Muscle layer of colon (tissue), 2 donors: ENCODE measurements at regions not wholly inside any gene's neighbourhood (a gene's known extent, or its start where the extent isn't known, plus 50 kb on each side); places are given as distances from the start of the nearest gene placed in this dataset.

Source experiments
- H3K27ac ChIP-seq: one replicate; pipeline ENCODE4 v1.7.0; 2013; ENCODE audit warnings: low read depth, mild to moderate bottlenecking, low read length, moderate library complexity
- H3K27me3 ChIP-seq, 2 donors: one replicate each; pipeline ENCODE4 v1.7.0; 2013; ENCODE audit warnings: low read length in 2 of 2, mild to moderate bottlenecking in 2 of 2; ENCODE audit not compliant: insufficient read depth in 2 of 2, control insufficient read depth in 1 of 2
- H3K36me3 ChIP-seq: one replicate; pipeline ENCODE4 v1.7.0; 2013; ENCODE audit warnings: mild to moderate bottlenecking, low read length; ENCODE audit not compliant: insufficient read depth
- H3K4me1 ChIP-seq: one replicate; pipeline ENCODE4 v1.7.0; 2013; ENCODE audit warnings: mild to moderate bottlenecking, low read length; ENCODE audit not compliant: insufficient read depth
- H3K4me3 ChIP-seq, 2 donors: one replicate each; pipeline ENCODE4 v1.7.0; 2013; ENCODE audit warnings: low read length in 2 of 2, low read depth in 1 of 2, mild to moderate bottlenecking in 1 of 2, moderate library complexity in 1 of 2
- H3K9ac ChIP-seq: one replicate; pipeline ENCODE4 v1.7.0; 2013; ENCODE audit warnings: low read length
- H3K9me3 ChIP-seq: one replicate; pipeline ENCODE4 v1.7.0; 2013; ENCODE audit warnings: mild to moderate bottlenecking, low read length
- donor health status: abdominal sarcoma.
- donor health status: Adenocarcinoma of cecum.

DNA sequence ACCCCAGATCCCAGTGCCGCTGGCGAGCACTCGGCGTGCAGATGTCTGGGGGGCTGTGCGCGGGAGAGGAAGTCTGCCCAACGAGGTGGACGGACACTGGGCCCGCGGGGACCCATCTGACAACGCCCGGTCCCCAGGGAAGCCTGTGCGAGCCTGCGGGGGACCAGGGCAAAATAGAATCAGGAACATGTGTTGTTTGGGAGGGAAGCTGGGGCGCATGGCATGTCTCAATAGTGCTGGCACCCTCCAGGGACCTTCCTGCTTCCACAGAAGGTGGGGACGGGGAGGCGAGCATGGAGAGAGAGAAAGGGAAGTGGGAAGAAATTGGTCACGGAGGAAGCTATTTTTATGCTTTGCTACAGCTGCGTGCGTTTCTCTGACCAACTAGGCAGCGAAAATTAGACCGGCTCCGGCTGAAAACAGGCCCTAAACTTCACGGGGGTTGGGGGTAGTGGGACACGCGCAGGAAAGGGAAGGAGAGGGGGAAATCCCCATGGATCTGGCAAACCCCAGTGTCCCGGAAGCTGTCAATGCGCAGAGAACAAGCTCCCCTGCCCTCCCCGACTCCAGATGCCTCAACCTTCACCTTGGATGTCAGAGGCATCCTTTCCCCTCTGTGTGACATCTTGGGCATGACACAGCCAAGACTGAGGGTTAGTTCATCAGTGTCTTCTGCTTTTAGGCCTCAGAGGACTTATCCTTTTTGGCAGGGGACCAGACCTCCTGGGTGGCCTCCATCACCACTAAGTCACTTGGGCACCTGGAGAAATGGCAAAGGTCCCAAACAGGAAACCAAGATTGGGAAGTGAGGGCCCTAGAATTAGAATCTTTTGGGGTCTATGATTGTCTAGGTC, 169.8 kb upstream of the BCOR start:
- H3K4me1 ChIP-seq = peaks cover under 1% of the 10 kb centered on the region
- peak overlapping the region; percentile 27 to 58 for H3K4me3 ChIP-seq
- H3K36me3 ChIP-seq = no peaks in the 10 kb centered on the region
- H3K27me3 ChIP-seq = peaks cover 0 to 22% of the 10 kb centered on the region in 2 donors
- peak overlapping the region; percentile 52 for H3K27ac ChIP-seq
- no peaks in the 10 kb centered on the region for H3K9me3 ChIP-seq
- H3K9ac ChIP-seq = no peak overlapping the region

DNA sequence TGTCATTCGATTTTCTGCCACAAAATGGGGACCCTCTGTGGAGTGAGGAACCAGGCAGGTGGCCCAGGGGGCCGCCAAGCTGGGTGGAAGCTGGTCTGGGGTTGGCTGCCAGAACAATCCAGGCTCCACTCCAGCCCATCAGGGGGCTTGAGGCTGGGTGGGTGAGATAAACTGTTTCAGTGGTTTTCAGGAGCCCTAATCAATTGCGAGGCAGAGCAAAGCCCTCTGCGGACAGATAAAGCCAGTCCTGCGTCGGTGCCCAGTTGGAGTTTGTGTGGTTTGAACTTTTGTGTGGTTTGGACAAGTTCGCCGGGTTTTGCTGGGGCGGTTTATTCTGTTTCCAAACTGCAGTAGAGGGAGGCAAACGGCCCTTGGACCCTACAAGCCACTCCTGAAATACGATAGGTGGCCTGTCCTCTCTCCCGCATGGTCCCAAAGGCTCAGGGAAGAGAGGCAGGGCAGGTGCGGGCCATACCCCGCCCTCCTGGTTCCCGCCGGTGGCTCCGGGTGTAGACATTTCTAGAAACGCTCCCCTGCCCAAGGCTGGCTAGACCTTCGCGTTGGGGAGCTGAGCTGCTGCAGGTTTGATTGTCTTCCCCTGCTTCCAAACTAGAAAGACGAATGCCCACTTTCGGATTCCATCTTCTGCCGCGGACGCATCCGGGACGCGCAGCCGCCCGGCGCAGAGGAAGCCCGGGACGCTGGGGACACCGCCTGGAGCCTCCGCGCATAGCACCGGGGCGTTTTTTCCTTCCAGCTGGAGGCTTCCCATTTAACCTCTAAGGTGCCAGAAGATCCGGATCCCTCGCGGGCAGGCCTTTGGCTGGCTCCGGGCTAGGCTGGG, 169.0 kb upstream of the BCOR start:
- Histone ChIP-seq H3K9ac (no peak overlapping the region), H3K4me3 (peak overlapping the region; percentile 27 to 58), H3K9me3 (no peaks in the 10 kb centered on the region), H3K27me3 (peaks cover 0 to 22% of the 10 kb centered on the region in 2 donors), H3K36me3 (no peaks in the 10 kb centered on the region), H3K27ac (peak overlapping the region; percentile 85), H3K4me1 (peaks cover 5% of the 10 kb centered on the region)

DNA sequence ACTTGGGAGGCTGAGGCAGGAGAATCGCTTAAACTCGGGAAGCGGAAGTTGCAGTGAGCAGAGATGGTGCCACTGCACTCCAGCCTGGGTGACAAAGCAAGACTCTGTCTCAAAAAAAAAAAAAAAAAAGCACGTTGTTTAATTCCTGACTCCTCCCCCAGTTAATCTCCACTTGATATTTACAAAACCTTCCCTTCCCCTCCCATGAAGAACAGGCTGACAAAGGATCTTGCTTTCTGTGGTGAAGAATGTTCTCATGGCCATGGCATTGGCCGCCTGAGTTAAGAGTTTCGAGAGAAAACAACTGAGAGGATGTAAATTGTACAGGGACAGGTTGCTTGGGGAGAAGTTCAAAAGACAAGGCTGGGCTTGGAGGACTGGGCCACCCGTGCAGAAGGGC, 168.2 kb upstream of the BCOR start:
- no peak overlapping the region for H3K9ac ChIP-seq
- H3K27ac ChIP-seq = no peak overlapping the region
- no peaks in the 10 kb centered on the region for H3K9me3 ChIP-seq
- H3K36me3 ChIP-seq = no peaks in the 10 kb centered on the region
- H3K4me3 ChIP-seq = no peak overlapping the region
- peaks cover 0 to 22% of the 10 kb centered on the region in 2 donors for H3K27me3 ChIP-seq
- peaks cover 5% of the 10 kb centered on the region for H3K4me1 ChIP-seq

- no peak overlapping the region for H3K9ac ChIP-seq
- no peaks in the 10 kb centered on the region for H3K9me3 ChIP-seq
- H3K27me3 ChIP-seq = peaks cover 0 to 16% of the 10 kb centered on the region in 2 donors
- H3K4me3 ChIP-seq = no peak overlapping the region
- H3K36me3 ChIP-seq = no peaks in the 10 kb centered on the region
- no peak overlapping the region for H3K27ac ChIP-seq
- H3K4me1 ChIP-seq = peaks cover 5% of the 10 kb centered on the region
These were observed 165.3 kb upstream of the BCOR start for GRCh38 chrX:40263014-40263560.

DNA sequence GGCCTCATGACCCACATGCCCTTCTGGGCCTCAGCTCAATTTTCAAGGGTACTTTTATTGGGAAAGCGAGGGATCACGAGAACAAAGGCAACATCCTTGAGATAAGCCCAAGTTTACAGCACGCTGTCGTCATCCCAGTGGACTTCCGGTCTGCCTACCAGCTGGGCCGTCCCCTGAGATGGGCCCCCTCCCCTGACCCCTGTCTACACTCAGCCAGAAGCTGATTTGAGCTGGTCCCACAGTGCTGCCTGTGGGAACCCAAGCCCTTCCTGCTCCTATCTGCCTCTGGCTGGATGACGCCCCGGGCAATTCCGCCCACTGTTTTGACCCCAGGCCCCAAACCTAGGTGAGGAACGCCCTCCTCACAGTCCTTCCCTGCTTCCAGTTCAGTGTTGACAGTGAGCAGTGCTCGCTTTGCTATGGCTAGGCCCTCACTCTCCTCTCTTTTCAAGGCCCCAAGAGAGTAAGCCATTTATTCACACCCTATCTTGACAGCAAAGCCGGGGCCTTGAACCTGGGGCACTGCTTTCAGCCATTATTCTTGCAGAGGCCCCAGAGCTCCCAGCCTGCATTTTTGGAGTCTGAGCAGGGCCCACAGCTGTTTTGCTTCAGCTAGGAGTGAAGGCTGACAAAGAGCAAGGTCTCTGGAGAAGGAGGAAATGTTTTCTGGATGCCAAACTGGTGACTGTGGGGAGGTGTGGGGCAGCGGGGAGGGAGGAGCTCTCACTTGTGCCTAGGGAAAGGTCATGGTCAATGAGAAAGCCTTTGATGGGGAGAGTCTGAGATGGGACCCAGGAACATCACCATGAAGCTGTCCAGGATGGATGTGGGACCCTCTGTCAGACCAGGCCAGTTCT, 164.6 kb upstream of the BCOR start:
- H3K27ac ChIP-seq = no peak overlapping the region
- peaks cover 0 to 12% of the 10 kb centered on the region in 2 donors for H3K27me3 ChIP-seq
- no peaks in the 10 kb centered on the region for H3K36me3 ChIP-seq
- H3K9me3 ChIP-seq = no peaks in the 10 kb centered on the region
- no peak overlapping the region for H3K4me3 ChIP-seq
- peaks cover 5% of the 10 kb centered on the region for H3K4me1 ChIP-seq
- H3K9ac ChIP-seq = no peak overlapping the region

- Histone ChIP-seq H3K9ac (no peak overlapping the region), H3K9me3 (no peaks in the 10 kb centered on the region), H3K27ac (no peak overlapping the region), H3K36me3 (no peaks in the 10 kb centered on the region), H3K27me3 (peaks cover 0 to 6% of the 10 kb centered on the region in 2 donors), H3K4me1 (peaks cover 5% of the 10 kb centered on the region), H3K4me3 (no peak overlapping the region)
These were observed 164.0 kb upstream of the BCOR start for GRCh38 chrX:40261833-40262156.

GRCh38 chrX:40260146-40260747, 162.5 kb upstream of the BCOR start:
- Histone ChIP-seq H3K36me3 (no peaks in the 10 kb centered on the region), H3K9me3 (no peaks in the 10 kb centered on the region), H3K9ac (no peak overlapping the region), H3K4me1 (peaks cover 5% of the 10 kb centered on the region), H3K27ac (no peak overlapping the region), H3K27me3 (no peaks in the 10 kb centered on the region), H3K4me3 (no peak overlapping the region)

- H3K9me3 ChIP-seq = no peaks in the 10 kb centered on the region
- no peak overlapping the region for H3K27ac ChIP-seq
- no peak overlapping the region for H3K9ac ChIP-seq
- no peaks in the 10 kb centered on the region for H3K27me3 ChIP-seq
- peaks cover 5% of the 10 kb centered on the region for H3K4me1 ChIP-seq
- H3K36me3 ChIP-seq = no peaks in the 10 kb centered on the region
- no peak overlapping the region for H3K4me3 ChIP-seq
These were observed 161.2 kb upstream of the BCOR start for GRCh38 chrX:40258909-40259308.

- Histone ChIP-seq H3K4me1 (no peaks in the 10 kb centered on the region), H3K36me3 (no peaks in the 10 kb centered on the region), H3K27me3 (no peaks in the 10 kb centered on the region), H3K4me3 (no peak overlapping the region), H3K9me3 (no peaks in the 10 kb centered on the region), H3K27ac (no peak overlapping the region), H3K9ac (no peak overlapping the region)
These were observed 156.0 kb upstream of the BCOR start for GRCh38 chrX:40253771-40254170.

DNA sequence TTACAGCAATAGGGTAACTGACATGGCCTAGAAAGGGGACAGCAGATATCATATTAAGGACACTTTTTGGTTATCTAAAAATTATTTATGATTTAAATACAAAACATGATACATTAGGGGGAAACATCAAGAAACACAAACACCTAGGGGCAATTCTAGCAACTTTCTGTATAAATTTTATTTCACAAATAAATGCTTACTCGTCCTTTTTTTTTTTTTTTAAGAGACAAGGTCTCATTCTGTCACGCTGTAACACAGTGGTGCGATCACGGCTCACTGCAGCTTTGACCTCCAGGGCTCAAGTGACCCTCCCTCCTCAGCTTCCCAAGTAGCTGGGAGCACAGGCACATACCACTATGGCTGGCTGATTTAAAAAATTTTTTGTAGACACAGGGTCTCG, 151.8 kb upstream of the BCOR start:
- no peaks in the 10 kb centered on the region for H3K36me3 ChIP-seq

More for the DNA sequence above, 151.8 kb upstream of the BCOR start:
- no peak overlapping the region for H3K9ac ChIP-seq
- peaks cover 0 to 7% of the 10 kb centered on the region in 2 donors for H3K27me3 ChIP-seq
- H3K27ac ChIP-seq = no peak overlapping the region
- H3K9me3 ChIP-seq = no peaks in the 10 kb centered on the region
- peaks cover 7% of the 10 kb centered on the region for H3K4me1 ChIP-seq
- H3K4me3 ChIP-seq = no peak overlapping the region
